Activated T-helper 17 cell treated with anti-CD3 and anti-CD28 coated beads, Interleukin-2, amount 50 U/mL, for 72 hours (primary cell): ENCODE measurements at regions not wholly inside any gene's neighbourhood (a gene's known extent, or its start where the extent isn't known, plus 50 kb on each side); places are given as distances from the start of the nearest gene placed in this dataset.
"Not testable (repeated sequence)": the region's sequence is repeated elsewhere in the genome, so short reads cannot be mapped to it uniquely, and the experiment has no call there.

Experiments
- ATAC-seq: fragments of 150-1000 bp; cut with Tn5 transposase; replicated peaks from 2 replicates; pipeline ENCODE4 v1.10.0; 2021; ENCODE audit warnings: mild to moderate bottlenecking, moderate library complexity
- H3K27ac Mint-ChIP-seq: one replicate; pipeline ENCODE4 v1.8.0; 2022; ENCODE audit warnings: mixed read lengths
- H3K27me3 Mint-ChIP-seq: one replicate; pipeline ENCODE4 v1.8.0; 2022; ENCODE audit warnings: mixed read lengths
- H3K36me3 Mint-ChIP-seq: one replicate; pipeline ENCODE4 v1.8.0; 2022; ENCODE audit warnings: low read depth, mild to moderate bottlenecking, mixed read lengths
- H3K4me1 Mint-ChIP-seq: one replicate; pipeline ENCODE4 v1.8.0; 2022; ENCODE audit warnings: mixed read lengths
- H3K4me3 Mint-ChIP-seq: one replicate; pipeline ENCODE4 v1.8.0; 2022; ENCODE audit warnings: mild to moderate bottlenecking, mixed read lengths
- H3K9me3 Mint-ChIP-seq: one replicate; pipeline ENCODE4 v1.8.0; 2022; ENCODE audit warnings: mixed read lengths

- Mint-ChIP-seq H3K27me3 (no peaks in the 10 kb centered on the region), H3K9me3 (peaks cover 18% of the 10 kb centered on the region)
Measured at GRCh38 chr5:123947797-123948196, 435.8 kb downstream of the CSNK1G3 start.

GRCh38 chr5:123945548-123945947 is 433.6 kb downstream of the CSNK1G3 start:
- Mint-ChIP-seq H3K36me3 (no peaks in the 10 kb centered on the region), H3K9me3 (peaks cover 18% of the 10 kb centered on the region), H3K4me3 (no peak overlapping the region), H3K27ac (no peak overlapping the region), H3K27me3 (no peaks in the 10 kb centered on the region), H3K4me1 (no peaks in the 10 kb centered on the region)
- no peak for ATAC-seq

More at GRCh38 chr5:123947797-123948196, 435.8 kb downstream of the CSNK1G3 start:
- no peak overlapping the region for H3K27ac Mint-ChIP-seq
- H3K36me3 Mint-ChIP-seq: no peaks in the 10 kb centered on the region
- H3K4me1 Mint-ChIP-seq: no peaks in the 10 kb centered on the region
- H3K4me3 Mint-ChIP-seq: no peak overlapping the region
- no peak for ATAC-seq

GRCh38 chr5:123943151-123943550 is 431.2 kb downstream of the CSNK1G3 start:
- no peaks in the 10 kb centered on the region for H3K36me3 Mint-ChIP-seq
- no peaks in the 10 kb centered on the region for H3K27me3 Mint-ChIP-seq
- no peak overlapping the region for H3K4me3 Mint-ChIP-seq
- ATAC-seq: no peak
- H3K27ac Mint-ChIP-seq: no peak overlapping the region
- H3K9me3 Mint-ChIP-seq: peaks cover 16% of the 10 kb centered on the region
- H3K4me1 Mint-ChIP-seq: no peaks in the 10 kb centered on the region

DNA sequence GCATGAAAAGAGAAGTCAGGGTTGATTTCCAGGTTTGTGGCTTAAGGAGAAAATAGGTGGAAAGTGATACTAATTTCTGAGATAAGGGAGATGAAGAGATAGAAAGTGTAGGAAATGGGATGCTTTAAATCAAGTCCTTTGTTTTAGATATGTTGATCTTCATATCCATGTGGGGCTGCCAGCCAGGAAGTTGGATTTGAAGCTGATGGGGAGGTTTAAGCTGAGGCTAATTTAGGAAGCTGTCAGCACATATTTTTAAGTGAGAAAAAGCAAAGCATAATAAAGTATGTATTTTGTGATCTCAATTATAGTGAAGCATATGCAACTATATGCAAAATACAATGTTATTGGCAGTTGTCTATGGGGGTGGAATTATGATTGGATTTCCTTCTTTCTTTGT is 428.4 kb downstream of the CSNK1G3 start:
- Mint-ChIP-seq H3K4me3 (no peak overlapping the region), H3K36me3 (no peaks in the 10 kb centered on the region), H3K9me3 (peaks cover 23% of the 10 kb centered on the region), H3K4me1 (no peaks in the 10 kb centered on the region), H3K27ac (no peak overlapping the region), H3K27me3 (no peaks in the 10 kb centered on the region)
- ATAC-seq: no peak

DNA sequence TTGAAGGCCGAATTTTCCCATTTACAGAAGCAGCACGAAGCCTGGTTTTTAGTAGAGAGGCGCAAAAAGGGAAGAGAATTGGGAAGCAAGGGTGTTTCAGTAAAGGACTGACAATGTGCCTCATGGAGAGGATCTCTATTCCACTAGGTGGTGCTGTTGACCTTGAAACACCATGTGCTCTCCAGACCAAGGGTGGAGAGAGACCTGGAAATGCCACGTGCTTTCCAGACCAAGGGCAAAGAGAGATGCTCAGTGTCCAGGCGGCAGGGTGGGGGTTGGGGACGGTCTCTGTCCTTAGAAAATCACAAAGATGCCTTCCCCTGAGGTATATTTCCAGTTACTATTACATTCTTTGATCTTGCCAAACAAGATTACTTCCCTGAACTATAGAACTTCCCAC is 425.3 kb downstream of the CSNK1G3 start:
- ATAC-seq: no peak
- H3K4me3 Mint-ChIP-seq: no peak overlapping the region
- H3K9me3 Mint-ChIP-seq: peaks cover 17% of the 10 kb centered on the region
- no peaks in the 10 kb centered on the region for H3K36me3 Mint-ChIP-seq
- H3K27ac Mint-ChIP-seq: no peak overlapping the region
- no peaks in the 10 kb centered on the region for H3K27me3 Mint-ChIP-seq
- no peaks in the 10 kb centered on the region for H3K4me1 Mint-ChIP-seq

- no peaks in the 10 kb centered on the region for H3K36me3 Mint-ChIP-seq
- ATAC-seq: no peak
- H3K4me3 Mint-ChIP-seq: no peak overlapping the region
- H3K4me1 Mint-ChIP-seq: no peaks in the 10 kb centered on the region
- H3K27me3 Mint-ChIP-seq: no peaks in the 10 kb centered on the region
- H3K27ac Mint-ChIP-seq: no peak overlapping the region
- H3K9me3 Mint-ChIP-seq: peaks cover 17% of the 10 kb centered on the region
Measured at GRCh38 chr5:123936548-123936947, 424.6 kb downstream of the CSNK1G3 start.

- not testable (repeated sequence) for ATAC-seq, H3K27ac Mint-ChIP-seq, H3K36me3 Mint-ChIP-seq, H3K4me1 Mint-ChIP-seq, H3K27me3 Mint-ChIP-seq, H3K4me3 Mint-ChIP-seq
- peaks cover 10% of the 10 kb centered on the region for H3K9me3 Mint-ChIP-seq
Measured at GRCh38 chr5:123933812-123934211, 421.8 kb downstream of the CSNK1G3 start.

DNA sequence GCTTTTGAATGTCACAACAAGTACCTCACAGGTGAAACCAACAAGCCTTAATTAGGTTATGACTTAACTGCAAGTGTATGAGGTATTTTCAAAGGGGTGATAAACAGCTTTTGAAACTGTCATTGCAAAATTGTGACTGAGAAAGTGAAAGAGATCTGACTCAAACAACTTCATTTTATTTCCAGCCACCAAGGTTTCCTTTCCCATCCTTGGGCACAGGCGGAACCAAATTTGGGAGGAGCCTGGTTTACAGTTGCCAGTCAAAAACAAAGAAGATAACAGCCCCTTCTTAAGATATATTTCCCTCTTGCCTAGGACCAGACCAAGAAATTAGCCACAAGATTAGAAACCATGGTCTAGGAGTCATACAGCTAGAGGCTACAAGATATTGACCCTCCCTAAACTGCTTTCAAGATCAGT is 417.1 kb downstream of the CSNK1G3 start:
- ATAC-seq: no peak
- Mint-ChIP-seq H3K4me1 (no peaks in the 10 kb centered on the region), H3K4me3 (no peak overlapping the region), H3K27me3 (no peaks in the 10 kb centered on the region), H3K9me3 (no peaks in the 10 kb centered on the region), H3K27ac (no peak overlapping the region), H3K36me3 (no peaks in the 10 kb centered on the region)

DNA sequence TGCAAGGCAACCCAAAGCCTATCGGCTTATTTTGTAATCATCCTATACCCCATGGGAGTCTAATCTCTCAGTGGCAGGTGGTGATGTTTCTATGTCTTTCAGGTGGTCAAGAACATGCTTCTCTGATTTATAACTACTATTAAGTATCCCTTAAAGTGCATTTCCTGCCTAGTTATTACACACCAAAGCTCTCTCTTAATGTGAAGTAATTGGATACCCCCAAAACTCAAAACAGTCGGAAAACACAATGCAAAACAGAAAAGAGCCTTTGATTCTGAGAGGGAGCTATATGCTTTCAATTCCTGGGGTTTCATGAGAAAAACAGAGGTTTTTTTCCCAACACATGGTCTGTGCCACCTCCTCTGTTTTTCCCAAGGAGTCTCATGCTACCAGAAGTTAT is 416.4 kb downstream of the CSNK1G3 start:
- Mint-ChIP-seq H3K36me3 (no peaks in the 10 kb centered on the region), H3K9me3 (no peaks in the 10 kb centered on the region), H3K27ac (no peak overlapping the region), H3K27me3 (no peaks in the 10 kb centered on the region), H3K4me1 (no peaks in the 10 kb centered on the region), H3K4me3 (no peak overlapping the region)
- no peak for ATAC-seq

GRCh38 chr5:123921193-123921592 is 409.2 kb downstream of the CSNK1G3 start:
- Mint-ChIP-seq H3K27ac (no peak overlapping the region), H3K36me3 (no peaks in the 10 kb centered on the region), H3K4me3 (no peak overlapping the region), H3K9me3 (peaks cover 5% of the 10 kb centered on the region), H3K4me1 (no peaks in the 10 kb centered on the region), H3K27me3 (no peaks in the 10 kb centered on the region)
- no peak for ATAC-seq

- peaks cover 8% of the 10 kb centered on the region for H3K9me3 Mint-ChIP-seq
- no peak for ATAC-seq
- no peaks in the 10 kb centered on the region for H3K27me3 Mint-ChIP-seq
- H3K4me3 Mint-ChIP-seq: no peak overlapping the region
- no peaks in the 10 kb centered on the region for H3K4me1 Mint-ChIP-seq
- H3K27ac Mint-ChIP-seq: no peak overlapping the region
- H3K36me3 Mint-ChIP-seq: no peaks in the 10 kb centered on the region
Measured at GRCh38 chr5:123916345-123917121, 404.6 kb downstream of the CSNK1G3 start.

GRCh38 chr5:123914333-123914732 is 402.4 kb downstream of the CSNK1G3 start:
- Mint-ChIP-seq H3K4me3 (no peak overlapping the region), H3K36me3 (no peaks in the 10 kb centered on the region), H3K9me3 (peaks cover 3% of the 10 kb centered on the region), H3K27me3 (no peaks in the 10 kb centered on the region), H3K27ac (no peak overlapping the region), H3K4me1 (no peaks in the 10 kb centered on the region)
- no peak for ATAC-seq

DNA sequence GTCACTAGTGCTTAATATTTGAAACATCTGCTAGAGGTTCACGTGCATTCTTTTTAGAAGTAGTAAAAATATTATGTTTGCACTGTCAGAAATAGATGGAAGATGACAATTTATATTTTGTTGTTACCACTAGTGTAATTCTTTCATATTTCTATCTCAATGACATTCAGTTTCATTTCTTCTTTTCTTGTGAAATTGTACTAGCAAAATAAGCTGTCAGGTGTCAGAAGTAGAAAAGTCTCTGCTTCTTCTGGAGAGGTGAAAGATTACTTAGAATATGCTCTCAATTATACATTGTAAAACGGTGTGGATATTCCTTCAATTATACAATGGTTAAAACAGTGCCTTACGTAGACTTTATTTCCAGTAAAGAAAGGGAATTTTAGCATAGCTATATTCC is 395.4 kb downstream of the CSNK1G3 start:
- Mint-ChIP-seq H3K9me3 (no peaks in the 10 kb centered on the region), H3K36me3 (no peaks in the 10 kb centered on the region), H3K4me3 (no peak overlapping the region), H3K27me3 (no peaks in the 10 kb centered on the region), H3K27ac (no peak overlapping the region), H3K4me1 (no peaks in the 10 kb centered on the region)
- no peak for ATAC-seq

GRCh38 chr5:123906698-123907295 is 394.8 kb downstream of the CSNK1G3 start:
- H3K9me3 Mint-ChIP-seq: no peaks in the 10 kb centered on the region
- H3K4me3 Mint-ChIP-seq: no peak overlapping the region
- no peaks in the 10 kb centered on the region for H3K4me1 Mint-ChIP-seq
- no peak for ATAC-seq
- H3K27me3 Mint-ChIP-seq: no peaks in the 10 kb centered on the region
- H3K36me3 Mint-ChIP-seq: no peaks in the 10 kb centered on the region
- no peak overlapping the region for H3K27ac Mint-ChIP-seq

DNA sequence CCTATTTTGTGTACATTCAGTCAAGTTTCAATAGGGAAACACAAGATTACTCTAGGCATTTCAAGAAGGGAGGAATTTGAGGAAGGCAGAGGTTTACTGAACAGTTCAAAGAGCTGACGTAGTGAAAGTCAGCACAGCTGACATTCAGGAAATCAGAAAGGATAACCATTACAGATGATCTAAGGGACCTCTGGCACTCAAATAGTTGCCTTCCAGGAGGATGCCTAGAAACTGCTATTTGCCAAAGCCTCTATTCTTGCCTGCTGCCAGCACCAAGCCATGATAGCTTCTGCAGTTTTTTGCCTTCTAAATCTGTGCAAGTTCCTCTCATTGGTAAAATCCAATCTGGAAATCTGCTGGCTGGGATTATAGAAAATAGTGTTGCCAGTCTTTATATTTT is 373.1 kb downstream of the CSNK1G3 start:
- no peaks in the 10 kb centered on the region for H3K4me1 Mint-ChIP-seq
- H3K36me3 Mint-ChIP-seq: no peaks in the 10 kb centered on the region
- H3K27me3 Mint-ChIP-seq: no peaks in the 10 kb centered on the region
- ATAC-seq: no peak
- no peak overlapping the region for H3K27ac Mint-ChIP-seq
- no peak overlapping the region for H3K4me3 Mint-ChIP-seq
- peaks cover 9% of the 10 kb centered on the region for H3K9me3 Mint-ChIP-seq
